Sigmoid colon (tissue), 4 donors: ENCODE measurements at regions not wholly inside any gene's neighbourhood (a gene's known extent, or its start where the extent isn't known, plus 50 kb on each side); places are given as distances from the start of the nearest gene placed in this dataset.
"Not testable (repeated sequence)": the region's sequence is repeated elsewhere in the genome, so short reads cannot be mapped to it uniquely, and the experiment has no call there.

Experiments used
- CTCF ChIP-seq, 4 experiments: fragments of 450-650 bp in 3 of 4; fragments of 200-600 bp in 1 of 4; IDR thresholded peaks; one replicate each; pipeline ENCODE4 v1.5.1; 2016 to 2019; ENCODE audit warnings: antibody characterized with exemption in 4 of 4, mild to moderate bottlenecking in 3 of 4, moderate library complexity in 2 of 4
- EP300 ChIP-seq, 4 donors: sonication (generic); formaldehyde crosslinking; IDR thresholded peaks; one replicate each; pipeline ENCODE4 v1.6.1; 2017; ENCODE audit warnings: antibody characterized with exemption in 4 of 4
- POLR2A ChIP-seq, 2 donors: fragments of 450-650 bp; IDR thresholded peaks; one replicate each; pipeline ENCODE4 v1.6.1; 2016; ENCODE audit warnings: antibody characterized with exemption in 2 of 2, mild to moderate bottlenecking in 2 of 2, moderate library complexity in 2 of 2
- POLR2AphosphoS5 ChIP-seq, 4 donors: sonication (generic); formaldehyde crosslinking; IDR thresholded peaks; one replicate each; pipeline ENCODE4 v1.6.1; 2017; ENCODE audit warnings: antibody characterized with exemption in 4 of 4

- TF ChIP-seq POLR2A, POLR2AphosphoS5, CTCF, EP300 (IDR thresholded peaks at IDR 0.05): not testable (repeated sequence)
Observed at GRCh38 chr9:64013122-64013521, 1271.9 kb downstream of the FOXD4L5 start.
